Stimulated activated CD4-positive, alpha-beta T cell treated with anti-CD3 and anti-CD28 coated beads, Interleukin-12 subunit alpha, Interleukin-12 subunit beta, amount 100 ng/mL, for 24 hours (primary cell): ENCODE measurements at regions not wholly inside any gene's neighbourhood (a gene's known extent, or its start where the extent isn't known, plus 50 kb on each side); places are given as distances from the start of the nearest gene placed in this dataset.

Source experiments
- DNase-seq, 2 experiments: peaks; one replicate each; pipeline ENCODE4 v3.0.0-alpha.2; 2020; ENCODE audit warnings: low read depth in 2 of 2

DNA sequence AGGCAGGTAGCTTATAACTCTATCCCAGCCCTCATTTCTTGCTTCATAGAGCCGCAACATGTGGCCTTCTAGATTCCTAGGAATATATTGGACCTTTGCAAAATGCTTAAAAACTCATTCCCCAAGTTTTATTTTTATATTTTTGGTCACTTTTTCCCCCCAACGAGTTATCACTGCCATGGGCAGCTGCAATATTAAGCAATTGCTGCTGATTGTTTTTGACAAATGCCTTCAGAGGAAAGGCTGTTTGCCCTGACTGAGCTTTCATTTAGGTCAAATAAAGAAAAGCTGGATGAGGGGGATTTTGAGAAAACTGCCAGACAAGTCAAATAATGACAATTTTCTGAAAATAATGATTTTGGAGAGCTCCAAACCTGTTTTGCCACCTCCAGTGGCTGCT is 976.9 kb upstream of the MBL2 start:
- DNase-seq: no peak

GRCh38 chr10:53748319-53748718 is 975.7 kb upstream of the MBL2 start:
- DNase-seq: no peak

GRCh38 chr10:53744746-53745145 is 972.2 kb upstream of the MBL2 start:
- no peak for DNase-seq

DNA sequence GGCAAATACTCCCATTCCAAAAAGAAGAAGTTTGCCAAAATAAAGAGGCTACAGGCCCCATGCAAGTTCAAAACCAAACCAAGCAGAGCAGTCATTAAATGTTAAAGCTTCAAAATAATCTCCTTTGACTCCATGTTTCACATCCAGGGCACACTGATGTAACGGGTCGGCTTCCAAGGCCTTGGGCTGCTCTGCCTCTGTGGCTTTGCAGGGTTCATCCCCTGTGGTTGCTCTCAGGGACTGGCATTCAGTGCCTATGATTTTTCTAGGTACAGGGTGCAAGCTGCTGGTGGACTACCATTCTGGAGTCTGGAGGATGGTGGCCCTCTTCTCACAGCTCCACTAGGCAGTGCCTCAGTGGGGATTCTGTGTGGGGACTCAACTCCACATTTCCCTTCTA is 971.6 kb upstream of the MBL2 start:
- DNase-seq: no peak

GRCh38 chr10:53737132-53737531 is 964.5 kb upstream of the MBL2 start:
- DNase-seq: no peak

- no peak for DNase-seq
These were observed 954.3 kb upstream of the MBL2 start for GRCh38 chr10:53726921-53727320.

- no peak for DNase-seq
These were observed 952.0 kb upstream of the MBL2 start for GRCh38 chr10:53724581-53724980.

GRCh38 chr10:53719658-53720057 is 947.1 kb upstream of the MBL2 start:
- no peak for DNase-seq

GRCh38 chr10:53716156-53716555 is 943.6 kb upstream of the MBL2 start:
- DNase-seq: no peak

GRCh38 chr10:53713431-53713830 is 940.8 kb upstream of the MBL2 start:
- DNase-seq: no peak

DNA sequence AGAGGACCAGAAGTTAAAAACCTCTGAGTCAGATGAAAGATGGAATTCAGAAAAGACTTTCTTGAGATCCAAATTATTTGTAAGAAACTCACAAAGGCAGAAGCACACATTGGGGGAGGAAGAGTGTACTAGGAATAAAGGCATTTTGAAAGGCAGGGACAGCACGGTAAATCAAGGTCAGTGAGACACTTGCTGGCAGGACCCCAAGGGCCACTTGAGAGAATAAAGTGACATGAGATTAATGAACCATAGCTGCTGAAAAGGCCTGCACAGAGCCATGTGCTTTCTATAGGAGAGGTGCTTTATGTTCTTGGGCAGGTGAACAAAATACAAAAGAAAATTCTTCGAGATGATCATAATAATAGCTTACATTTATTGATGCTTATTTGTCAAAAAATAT is 929.9 kb upstream of the MBL2 start:
- no peak for DNase-seq

GRCh38 chr10:53701213-53701612 is 928.6 kb upstream of the MBL2 start:
- no peak for DNase-seq

- DNase-seq: no peak
These were observed 927.7 kb upstream of the MBL2 start for GRCh38 chr10:53700278-53700677.

DNA sequence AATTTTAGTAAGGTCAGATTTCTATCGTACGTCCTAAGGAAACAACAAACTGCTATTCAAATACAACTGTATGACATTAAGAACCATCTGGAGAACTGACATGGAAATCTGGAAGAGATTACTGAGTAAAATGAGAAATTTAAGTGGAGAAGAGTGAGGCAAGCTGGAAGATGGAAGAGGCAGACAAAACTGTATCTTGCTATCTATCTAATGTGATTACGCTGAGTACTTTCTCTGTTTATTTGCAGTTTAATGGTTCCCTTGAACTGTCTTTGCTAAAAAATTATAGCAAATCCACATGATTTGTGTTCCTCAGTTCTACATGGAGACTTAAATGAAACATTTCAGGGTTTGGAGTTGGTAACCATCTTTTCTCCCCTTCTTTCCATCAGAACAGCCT is 927.1 kb upstream of the MBL2 start:
- no peak for DNase-seq

DNA sequence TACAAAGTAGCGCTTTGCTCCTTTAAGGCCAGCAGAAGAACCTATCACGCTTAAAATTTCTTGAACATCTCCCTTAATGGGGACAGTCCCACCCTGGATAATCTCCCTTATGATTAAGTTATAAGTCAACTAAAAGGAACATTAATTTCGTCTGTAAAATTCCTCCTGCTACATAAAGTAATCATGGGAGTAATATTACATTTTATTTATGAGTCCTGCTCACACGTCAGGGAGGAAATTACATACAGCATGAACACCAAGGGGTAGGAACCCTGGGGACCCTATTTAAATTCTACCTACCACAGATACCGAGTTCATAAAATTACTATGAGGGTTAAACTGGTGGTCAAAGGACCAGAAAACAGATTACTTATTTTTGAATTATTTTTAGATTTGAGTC is 926.6 kb upstream of the MBL2 start:
- no peak for DNase-seq

GRCh38 chr10:53697038-53697437 is 924.5 kb upstream of the MBL2 start:
- DNase-seq: no peak

DNA sequence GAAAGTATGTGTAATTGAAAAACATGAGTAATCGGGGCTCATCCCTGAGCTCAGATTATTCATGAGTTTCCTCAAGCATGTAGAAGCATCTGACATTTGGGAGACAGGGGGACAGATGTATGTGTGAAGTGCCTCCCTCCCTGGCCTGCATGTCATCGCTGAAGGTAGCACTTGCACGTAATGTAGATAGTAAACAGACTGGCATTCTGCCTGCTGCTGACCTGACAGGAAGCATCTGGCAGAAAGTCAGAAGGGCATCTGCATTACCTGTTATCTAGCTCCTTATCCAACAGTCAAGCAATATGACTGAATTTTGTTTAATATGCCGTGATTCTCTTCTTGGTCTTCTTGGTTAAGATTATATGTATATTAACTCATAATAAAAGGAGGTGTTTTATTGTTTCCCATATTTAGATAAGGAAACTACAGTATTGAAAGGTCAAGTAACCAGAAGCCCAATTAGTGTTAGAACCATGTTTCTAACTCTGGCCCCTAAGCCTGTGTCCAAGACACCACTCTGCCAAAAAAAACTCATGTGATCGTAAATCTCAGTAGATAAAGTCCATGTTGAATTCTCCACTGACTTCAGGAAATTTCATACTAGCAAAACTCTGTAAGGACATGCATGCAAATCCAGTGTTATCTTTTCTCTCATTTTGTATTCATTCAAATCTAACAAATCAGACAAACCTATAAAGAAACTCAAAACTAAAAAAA is 918.1 kb upstream of the MBL2 start:
- DNase-seq: no peak

- no peak for DNase-seq
These were observed 915.2 kb upstream of the MBL2 start for GRCh38 chr10:53687800-53688199.

DNA sequence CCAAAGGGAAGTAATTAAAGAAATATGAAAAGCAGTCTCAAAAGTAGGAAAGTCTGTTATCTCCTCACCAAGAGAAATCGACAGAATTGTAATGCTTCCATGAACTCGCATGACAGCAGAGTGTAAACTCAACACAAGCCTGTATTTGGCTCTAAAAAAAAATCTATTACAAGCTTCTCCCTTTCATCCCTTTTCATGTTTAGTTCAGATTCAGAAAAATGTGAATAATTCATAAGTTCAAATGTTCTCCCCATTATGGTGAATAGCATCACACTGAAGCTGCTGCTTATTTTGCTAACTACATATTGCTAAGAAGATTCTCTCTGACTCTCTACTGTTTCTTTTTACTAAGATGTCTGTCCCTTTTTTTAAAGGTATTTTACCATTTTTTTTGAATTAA is 910.3 kb upstream of the MBL2 start:
- no peak for DNase-seq

DNA sequence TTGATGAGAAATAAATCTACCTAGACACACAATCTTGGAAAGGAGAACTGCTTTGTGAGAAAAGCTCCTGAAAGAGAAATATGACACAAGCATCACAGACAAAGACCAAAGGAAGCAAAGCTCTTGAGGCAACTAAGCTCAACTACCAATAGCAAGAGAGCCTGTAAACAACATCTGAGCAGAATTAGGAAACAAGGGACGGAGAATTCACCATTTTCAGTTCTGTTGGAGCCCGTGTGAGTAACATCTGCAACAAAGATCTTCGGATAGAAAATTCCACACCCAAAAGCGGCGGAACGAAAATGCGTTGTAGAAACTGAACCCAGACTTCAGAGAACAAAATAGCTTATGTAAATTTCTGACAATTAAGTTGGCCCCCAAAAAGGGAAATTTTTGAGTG is 909.9 kb upstream of the MBL2 start:
- no peak for DNase-seq

DNA sequence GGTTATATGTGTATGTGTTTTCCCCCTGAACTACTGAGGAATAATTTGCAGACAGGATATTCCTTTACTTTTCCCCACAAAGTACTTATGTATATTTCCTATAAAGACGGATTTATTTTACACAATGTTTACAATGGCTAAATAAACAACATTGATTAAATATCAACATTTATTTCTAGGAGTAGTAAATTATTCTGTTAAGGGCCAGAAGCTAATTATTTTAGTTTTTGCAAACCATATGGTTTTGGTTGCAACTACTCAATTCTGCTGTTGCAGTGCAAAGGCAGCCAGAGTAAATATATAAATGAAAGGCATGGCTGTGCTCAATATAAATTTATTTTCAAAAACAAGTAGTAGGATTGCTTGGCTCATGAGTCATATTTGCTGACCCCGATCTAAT is 907.1 kb upstream of the MBL2 start:
- DNase-seq: no peak

DNA sequence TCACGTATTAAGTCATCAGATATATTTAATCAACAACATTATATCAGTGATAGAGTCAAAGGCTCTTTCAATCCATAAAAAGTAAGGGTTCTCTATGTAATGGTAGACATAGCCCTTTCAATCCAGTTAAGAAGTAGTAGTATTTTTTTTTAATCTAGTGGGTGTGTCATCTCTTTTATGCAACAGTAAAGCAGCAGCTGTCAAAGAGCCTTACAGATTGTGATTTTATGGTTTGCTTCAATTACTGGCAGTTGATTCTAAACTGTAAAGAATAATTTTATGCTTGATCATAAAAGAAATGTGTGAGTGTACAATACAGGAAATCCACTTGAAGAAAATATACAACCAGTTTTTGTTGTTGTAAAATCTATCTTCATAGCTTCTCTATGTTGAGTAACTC is 902.6 kb upstream of the MBL2 start:
- DNase-seq: no peak

DNA sequence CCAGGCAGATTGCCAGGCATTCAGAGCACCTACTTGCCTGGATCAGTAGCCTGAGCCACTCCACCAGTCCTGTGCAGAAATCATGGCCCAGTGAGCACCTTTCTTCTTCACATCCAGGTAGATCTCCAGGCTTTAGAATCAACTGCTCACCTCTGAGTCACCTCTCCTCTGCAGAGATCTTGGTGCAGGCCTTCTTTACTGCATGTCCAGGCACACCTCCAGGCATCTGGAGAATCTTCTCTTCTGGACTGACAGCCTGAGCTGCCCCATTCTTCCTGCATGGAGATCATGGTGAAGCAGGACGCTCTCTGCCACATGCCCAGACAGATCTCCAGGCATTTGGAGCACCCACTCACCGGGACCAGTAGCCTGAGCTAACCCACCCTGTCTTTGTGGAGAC is 894.5 kb upstream of the MBL2 start:
- no peak for DNase-seq

GRCh38 chr10:53664282-53665019 is 891.9 kb upstream of the MBL2 start:
- DNase-seq: no peak
